GM18498 (cell line): ENCODE measurements at regions not wholly inside any gene's neighbourhood (a gene's known extent, or its start where the extent isn't known, plus 50 kb on each side); places are given as distances from the start of the nearest gene placed in this dataset.

Experiments used
- ATAC-seq: cut with Tn5 transposase; IDR thresholded peaks from one replicate; pipeline ENCODE4 v1.9.1; 2021; ENCODE audit warnings: mild to moderate bottlenecking, moderate library complexity; ENCODE audit not compliant: unreplicated experiment

DNA sequence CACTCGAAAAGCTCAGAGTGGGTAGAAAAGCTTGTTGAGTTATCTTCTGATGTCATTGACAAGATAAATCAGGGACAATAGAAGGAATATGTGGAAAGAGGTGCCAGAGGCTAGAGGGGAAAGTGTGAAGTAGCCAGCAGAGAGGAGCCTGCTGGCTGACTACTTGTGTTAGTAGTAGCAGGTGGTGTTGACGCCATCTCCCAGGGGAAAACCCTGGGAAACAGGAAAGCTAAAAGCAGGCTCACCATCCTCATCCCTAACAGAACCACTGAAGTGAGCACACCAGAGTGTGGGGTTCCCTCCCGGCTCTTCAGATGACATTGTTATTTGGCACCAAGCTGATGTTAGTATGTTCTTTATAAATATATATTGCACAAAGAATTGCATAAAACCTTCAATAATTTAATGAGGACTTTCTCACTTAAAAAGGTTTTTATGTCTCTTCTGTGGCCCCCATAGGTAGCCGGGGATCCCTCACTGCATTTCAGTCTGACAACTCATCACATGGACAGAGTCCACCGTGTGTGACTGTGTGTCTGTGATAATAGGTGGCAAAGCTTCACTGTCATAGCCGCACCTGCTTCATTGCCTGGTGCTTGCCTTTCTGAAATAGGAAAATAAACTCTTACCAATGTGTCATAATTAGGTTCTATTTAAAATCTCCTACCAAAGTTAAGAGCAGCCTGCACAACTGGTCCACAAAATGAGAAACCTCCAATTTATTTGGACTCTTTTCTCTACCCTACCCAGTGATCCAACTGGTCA lies 63.2 kb upstream of the TOP3B start:
- ATAC-seq = no peak

DNA sequence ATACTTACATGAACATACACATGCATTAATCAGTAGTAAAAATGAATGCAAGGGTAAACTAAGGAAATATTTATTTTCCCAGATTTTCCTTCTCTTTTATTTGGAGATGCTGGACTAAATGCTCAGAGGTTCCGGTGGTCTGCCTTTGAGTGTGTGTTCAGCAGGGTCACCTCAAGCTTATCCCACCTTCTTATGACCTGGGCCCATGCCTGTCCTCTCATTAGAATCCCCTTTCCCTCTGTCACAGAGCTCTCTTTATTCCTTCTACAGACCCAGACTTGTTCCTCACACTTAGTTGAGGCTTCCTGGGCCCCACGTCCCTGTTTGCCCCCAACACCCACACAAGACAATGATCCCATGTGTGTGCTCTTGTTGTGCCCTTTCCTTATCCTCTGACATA lies 61.6 kb upstream of the TOP3B start:
- no peak for ATAC-seq

DNA sequence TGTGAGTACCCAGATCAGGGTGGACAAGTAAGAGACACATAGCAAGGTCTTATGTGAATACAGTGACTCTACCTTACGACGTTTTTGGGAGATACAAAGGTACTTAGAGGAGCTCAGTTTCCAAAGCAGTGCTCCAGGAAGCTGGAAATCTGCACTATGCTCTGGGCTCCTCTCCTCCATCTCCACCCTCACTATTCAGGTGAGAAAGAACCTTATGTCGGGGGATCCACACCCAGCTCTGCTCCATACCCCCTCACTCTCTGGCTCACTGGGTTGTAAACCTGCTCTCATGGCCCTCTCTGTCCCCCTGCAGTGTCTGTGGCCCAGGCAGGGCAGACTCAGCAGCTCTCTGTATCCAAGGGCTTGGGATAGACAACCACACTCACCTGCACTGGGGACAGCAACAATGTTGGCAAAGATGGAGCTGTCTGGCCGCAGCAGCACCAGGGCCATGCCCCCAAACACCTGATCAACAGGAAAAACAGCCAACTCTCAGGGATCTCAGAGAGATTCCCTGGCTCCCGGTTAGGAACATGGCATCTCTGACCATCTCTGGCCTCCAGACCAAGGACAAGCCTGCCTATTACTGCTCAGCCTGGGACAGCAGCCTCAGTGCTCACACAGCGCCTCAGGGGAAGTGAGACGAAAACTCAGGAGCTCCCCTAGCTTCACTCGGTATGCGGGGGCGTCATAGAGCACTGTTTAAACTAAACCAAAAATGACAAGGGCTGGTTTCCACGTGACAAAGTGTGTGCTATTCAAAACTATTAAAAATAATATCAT lies 60.9 kb upstream of the TOP3B start:
- ATAC-seq = no peak

GRCh38 chr22:22042599-22043295 lies 60.2 kb upstream of the TOP3B start:
- no peak for ATAC-seq

DNA sequence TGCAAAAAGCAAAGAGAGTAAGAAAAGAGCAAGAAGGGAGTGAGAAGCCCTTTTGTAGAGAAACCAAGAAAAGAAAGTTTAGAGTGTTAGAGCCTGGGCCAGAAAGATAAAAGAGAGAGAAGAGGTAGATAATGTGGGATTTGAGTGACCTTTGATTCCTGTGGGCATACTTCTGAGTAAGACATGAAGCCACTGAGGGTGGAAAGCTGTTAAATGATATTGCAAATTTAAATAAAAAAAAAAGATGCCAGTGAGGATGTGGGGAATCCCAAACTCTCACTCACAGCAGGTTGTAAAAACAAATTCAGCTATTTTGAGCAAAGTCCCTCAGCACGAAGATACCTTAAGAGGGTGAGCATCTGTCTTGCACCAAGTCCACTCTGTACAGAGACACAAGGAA lies 59.4 kb upstream of the TOP3B start:
- no peak for ATAC-seq

DNA sequence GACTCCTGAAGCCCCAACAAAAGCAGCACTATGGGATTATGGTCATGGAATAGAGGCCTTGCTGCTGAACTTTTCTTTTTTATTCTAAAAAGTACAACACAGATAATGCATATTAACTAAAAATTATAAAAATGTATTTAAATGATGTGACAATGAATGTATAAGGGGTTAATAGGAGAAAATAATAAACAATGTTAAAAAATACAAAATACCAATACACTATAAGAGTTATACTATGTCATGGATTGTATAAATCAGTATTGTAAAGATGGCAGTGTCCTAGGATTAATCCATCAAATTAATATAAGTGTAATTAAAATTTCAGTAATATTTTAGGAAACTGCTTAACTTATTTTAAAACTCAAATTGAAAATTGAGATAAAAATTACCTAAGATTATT lies 58.3 kb upstream of the TOP3B start:
- ATAC-seq = no peak

DNA sequence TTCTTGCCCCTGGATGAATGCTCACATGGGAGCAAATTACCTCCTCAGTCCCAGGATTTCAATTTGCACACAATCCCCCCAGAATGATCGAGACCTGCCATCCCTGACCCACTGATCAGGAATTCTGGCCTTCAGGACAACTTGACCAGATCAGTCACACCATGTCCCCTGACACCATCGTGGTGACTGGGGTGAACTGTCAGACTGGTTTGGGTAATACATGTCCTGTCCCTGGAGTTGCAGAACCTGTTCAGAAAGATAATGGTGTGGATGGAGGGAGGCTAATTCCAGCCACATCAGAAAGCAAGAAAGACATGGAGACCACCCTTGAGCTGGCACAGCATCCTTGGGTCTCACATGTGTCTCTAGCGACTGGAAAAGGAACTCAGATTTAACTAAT lies 57.9 kb upstream of the TOP3B start:
- ATAC-seq = no peak

GRCh38 chr22:22039286-22040074 lies 56.9 kb upstream of the TOP3B start:
- ATAC-seq = no peak

DNA sequence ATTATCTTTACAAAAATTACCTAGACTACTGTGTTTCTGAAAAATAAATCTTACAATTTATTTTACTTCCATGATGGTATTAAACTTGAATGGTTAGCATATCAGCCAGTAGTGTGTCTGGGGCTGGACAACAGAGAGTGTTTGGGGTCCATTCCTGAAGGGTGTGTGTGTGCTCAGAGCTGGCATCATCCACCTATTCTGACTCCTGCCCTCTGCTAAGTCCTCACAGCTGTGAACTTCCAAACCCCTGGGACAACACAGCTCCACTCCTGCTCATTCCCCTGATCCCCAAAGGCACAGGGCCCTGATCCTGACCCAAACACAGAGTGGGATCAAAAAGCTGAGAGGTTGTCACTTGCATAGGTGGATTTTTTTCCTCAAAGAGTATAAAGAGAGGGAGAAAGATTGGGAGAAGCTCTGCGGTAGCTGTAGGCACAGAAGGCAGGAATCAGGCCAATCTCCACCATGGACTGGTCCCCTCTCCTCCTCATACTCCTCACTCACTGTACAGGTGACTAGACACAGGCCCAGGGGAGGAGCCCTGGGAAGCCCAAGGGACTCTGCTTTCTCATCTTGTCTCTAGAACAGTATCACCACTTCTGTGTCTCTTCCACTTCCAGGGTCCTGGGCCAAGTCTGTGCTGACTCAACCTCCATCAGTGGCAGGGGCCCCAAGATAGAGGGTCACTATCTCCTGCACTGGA lies 55.7 kb upstream of the TOP3B start:
- ATAC-seq = no peak

- no peak for ATAC-seq
Observed at GRCh38 chr22:22037740-22038139, 55.2 kb upstream of the TOP3B start.

DNA sequence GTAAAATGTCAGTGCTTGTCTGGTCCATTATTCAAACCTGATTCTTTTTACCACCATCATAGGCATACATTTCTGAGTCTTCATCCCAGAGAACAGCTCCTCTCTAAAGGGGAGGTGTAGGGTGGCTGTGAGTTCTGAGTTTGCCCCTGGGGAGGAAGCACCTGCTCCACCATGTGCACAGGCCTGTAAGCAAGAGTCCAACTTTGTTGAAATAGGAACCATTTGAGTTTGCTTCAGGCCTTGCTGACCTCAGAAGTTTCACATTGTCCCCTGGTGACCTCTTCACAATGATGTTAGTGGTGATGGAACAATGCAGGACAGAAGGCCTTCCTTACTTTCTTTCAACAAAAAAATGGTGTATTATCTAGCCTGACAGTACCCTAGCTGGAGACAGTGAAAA lies 54.6 kb upstream of the TOP3B start:
- ATAC-seq = no peak

DNA sequence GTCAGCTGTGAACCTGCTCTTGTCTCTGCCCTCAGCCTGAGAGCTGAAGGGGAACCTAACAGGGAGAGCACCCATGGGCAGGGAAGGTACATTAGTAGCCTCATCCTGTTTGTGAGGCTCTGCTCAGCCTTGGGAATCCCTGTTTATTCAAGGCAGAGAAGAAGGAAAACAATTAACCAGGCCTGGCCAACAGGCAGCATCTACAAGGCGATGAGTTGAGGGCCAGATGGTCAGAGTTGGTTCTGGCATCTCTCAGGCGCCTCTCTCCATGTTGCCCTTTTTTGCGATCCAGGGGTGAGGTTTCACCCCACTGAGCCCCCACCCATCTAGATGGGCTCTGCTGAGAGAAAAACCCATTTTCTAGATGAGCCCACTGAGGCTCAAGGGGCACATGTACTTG lies 54.0 kb upstream of the TOP3B start:
- no peak for ATAC-seq

DNA sequence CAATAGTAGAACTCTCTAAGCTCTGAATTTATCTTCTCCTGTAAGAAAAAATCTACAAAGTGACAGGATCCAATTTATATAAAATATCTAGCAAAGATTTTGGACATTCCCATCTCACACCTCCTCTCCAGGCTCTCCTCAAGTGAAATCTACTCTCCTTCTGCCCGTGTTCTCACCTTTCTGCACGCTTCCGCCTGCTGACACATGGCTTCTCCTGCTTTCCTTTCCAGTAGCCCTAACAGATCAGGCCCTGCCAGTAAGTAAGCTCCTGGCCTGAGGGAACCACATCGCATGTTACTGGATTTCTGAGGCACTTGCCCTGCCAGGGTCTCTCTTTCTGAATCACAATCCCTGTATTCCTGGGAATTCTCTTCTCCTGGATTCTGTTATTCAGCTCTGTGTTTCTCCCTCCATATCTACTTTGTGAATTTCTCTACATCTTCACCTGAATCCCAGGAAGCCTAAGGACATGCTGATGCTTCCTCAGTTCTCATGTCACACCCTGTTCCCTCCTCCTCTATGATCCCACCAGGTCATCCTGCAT lies 53.3 kb upstream of the TOP3B start:
- no peak for ATAC-seq

- no peak for ATAC-seq
Observed at GRCh38 chr22:22035203-22035602, 52.6 kb upstream of the TOP3B start.

GRCh38 chr22:22034469-22035132 lies 52.0 kb upstream of the TOP3B start:
- no peak for ATAC-seq

DNA sequence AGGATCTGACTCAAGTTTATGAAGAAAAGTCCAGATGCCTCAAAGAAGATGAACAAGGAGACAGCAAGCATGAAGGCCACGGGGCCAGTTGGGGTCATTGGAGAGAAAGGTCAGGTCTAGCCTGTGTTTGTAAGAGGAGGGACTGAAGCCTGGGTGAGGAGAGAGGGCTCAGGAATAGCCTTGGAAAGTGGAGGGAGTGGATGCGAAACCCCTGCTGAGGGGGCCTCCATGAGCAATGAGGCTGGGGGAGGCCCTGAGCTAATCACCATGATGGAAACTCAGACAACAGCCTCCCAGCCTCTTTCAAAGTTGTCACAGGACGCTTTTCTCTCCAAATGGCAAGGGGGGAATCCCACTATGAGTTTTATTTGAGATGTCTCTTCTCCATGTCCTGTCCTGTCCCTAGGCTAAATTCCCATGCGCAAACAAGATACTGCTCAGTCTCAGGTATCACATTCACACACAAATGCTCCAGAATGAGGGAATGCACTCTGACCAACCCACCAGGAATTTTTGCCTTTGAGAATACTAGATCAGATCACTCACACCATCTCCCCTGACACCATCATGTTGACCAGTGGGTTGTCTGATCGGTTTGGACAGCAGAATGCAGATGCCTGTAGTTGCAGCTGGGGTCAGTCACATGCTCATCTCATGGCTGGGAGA lies 51.3 kb upstream of the TOP3B start:
- no peak for ATAC-seq

- no peak for ATAC-seq
Observed at GRCh38 chr22:22032906-22033802, 50.6 kb upstream of the TOP3B start.
